ENCODE measurements at regions not wholly inside any gene's neighbourhood (a gene's known extent, or its start where the extent isn't known, plus 50 kb on each side); places are given as distances from the start of the nearest gene placed in this dataset.

GRCh38 chr2:129734343-129735034 is 245.0 kb upstream of the RAB6C start:
- Histone ChIP-seq H3K9me2 (no peaks in the 10 kb centered on the region), H4K20me1 (ENCODE audit: insufficient read depth) (no peaks in the 10 kb centered on the region), H3K9ac (no peak overlapping the region), H3K4me3 (ENCODE audit: low read depth in 2 of 2, low read length in 1 of 2) (no peak overlapping the region), H3K4me2 (no peak overlapping the region), H3K79me2 (ENCODE audit: insufficient read depth) (no peaks in the 10 kb centered on the region), H3K27ac (ENCODE audit: low read depth in 2 of 2, low read length in 1 of 2) (no peak overlapping the region), H3K9me3 (no peaks in the 10 kb centered on the region), H3K36me3 (replicated peaks in 1 of 2; ENCODE audit: control insufficient read depth in 1 of 2, insufficient read depth in 2 of 2, low read length in 1 of 2) (no peaks in the 10 kb centered on the region), H3K27me3 (ENCODE audit: insufficient read depth) (no peaks in the 10 kb centered on the region), H3F3A (replicated peaks; ENCODE audit: insufficient read depth) (no peaks in the 10 kb centered on the region), H3K4me1 (ENCODE audit: control insufficient read depth in 1 of 2, insufficient read depth in 2 of 2, low read depth in 1 of 2, low read length in 1 of 2) (no peaks in the 10 kb centered on the region), H2AFZ (ENCODE audit: low read depth) (no peak overlapping the region)
- 52% methylated on average over 10 of the region's 10 CpGs for WGBS (ENCODE audit: low lambda C conversion rate)
- TF ChIP-seq JUND (IDR thresholded peaks at IDR 0.05) (no peak), NFIC (IDR thresholded peaks at IDR 0.05; ENCODE audit: borderline replicate concordance) (no peak), SMC3 (IDR thresholded peaks at IDR 0.05; ENCODE audit: low read depth, low read length) (no peak), MEF2A (IDR thresholded peaks at IDR 0.05; ENCODE audit: borderline replicate concordance, low read depth) (no peak), TAF1 (IDR thresholded peaks at IDR 0.05; ENCODE audit: borderline replicate concordance, low read depth, low read length) (no peak), RFX5 (IDR thresholded peaks at IDR 0.05; ENCODE audit: low read length) (no peak), GABPA (IDR thresholded peaks at IDR 0.05; ENCODE audit: low read depth) (no peak)
- DNase-seq: no peak
- ChIA-PET CTCF (no interaction called here), POLR2A (no interaction called here)

GRCh38 chr2:129735576-129735975 is 243.9 kb upstream of the RAB6C start:
- H3K4me2 ChIP-seq: no peak overlapping the region
- H3K79me2 ChIP-seq (ENCODE audit: insufficient read depth): no peaks in the 10 kb centered on the region
- H3K4me1 ChIP-seq (ENCODE audit: control insufficient read depth in 1 of 2, insufficient read depth in 2 of 2, low read depth in 1 of 2, low read length in 1 of 2): no peaks in the 10 kb centered on the region
- no peaks in the 10 kb centered on the region for H3K27me3 ChIP-seq (ENCODE audit: insufficient read depth)
- no peak overlapping the region for H3K27ac ChIP-seq (ENCODE audit: low read depth in 2 of 2, low read length in 1 of 2)
- no peaks in the 10 kb centered on the region for H3K36me3 ChIP-seq (replicated peaks in 1 of 2; ENCODE audit: control insufficient read depth in 1 of 2, insufficient read depth in 2 of 2, low read length in 1 of 2)
- H2AFZ ChIP-seq (ENCODE audit: low read depth): no peak overlapping the region
- no peak overlapping the region for H3K9ac ChIP-seq
- WGBS (ENCODE audit: low lambda C conversion rate): 46% methylated on average over 5 of the region's 6 CpGs
- H4K20me1 ChIP-seq (ENCODE audit: insufficient read depth): no peaks in the 10 kb centered on the region
- H3K4me3 ChIP-seq (ENCODE audit: low read depth in 2 of 2, low read length in 1 of 2): no peak overlapping the region
- H3K9me2 ChIP-seq: no peaks in the 10 kb centered on the region
- H3K9me3 ChIP-seq: no peaks in the 10 kb centered on the region
- no peaks in the 10 kb centered on the region for H3F3A ChIP-seq (replicated peaks; ENCODE audit: insufficient read depth)
- ChIA-PET CTCF (no interaction called here), POLR2A (no interaction called here)
- no peak for DNase-seq
- no peak for TF ChIP-seq NFIC (IDR thresholded peaks at IDR 0.05; ENCODE audit: borderline replicate concordance)
- TF ChIP-seq SIN3A (IDR thresholded peaks at IDR 0.05; ENCODE audit: borderline replicate concordance, low read depth, low read length): no peak
- no peak for TF ChIP-seq ELF1 (IDR thresholded peaks at IDR 0.05)
- no peak for TF ChIP-seq JUND (IDR thresholded peaks at IDR 0.05)
- no peak for TF ChIP-seq USF2 (IDR thresholded peaks at IDR 0.05; ENCODE audit: borderline replicate concordance, low read depth, low read length)
- TF ChIP-seq IRF3 (IDR thresholded peaks at IDR 0.05; ENCODE audit: low read depth, low read length): no peak
- no peak for TF ChIP-seq POLR2AphosphoS5 (IDR thresholded peaks at IDR 0.05; ENCODE audit: low read depth, low read length)
- no peak for TF ChIP-seq MEF2A (IDR thresholded peaks at IDR 0.05; ENCODE audit: borderline replicate concordance, low read depth)
- no peak for TF ChIP-seq TAF1 (IDR thresholded peaks at IDR 0.05; ENCODE audit: borderline replicate concordance, low read depth, low read length)
- no peak for TF ChIP-seq RXRA (IDR thresholded peaks at IDR 0.05; ENCODE audit: borderline replicate concordance, low read depth)
- no peak for TF ChIP-seq REST (IDR thresholded peaks at IDR 0.05; ENCODE audit: low read depth, low read length)
- TF ChIP-seq EZH2phosphoT487 (IDR thresholded peaks at IDR 0.05; ENCODE audit: borderline replicate concordance, low read depth): no peak
- no peak for TF ChIP-seq CHD2 (IDR thresholded peaks at IDR 0.05; ENCODE audit: low read length, partially characterized antibody)
- no peak for TF ChIP-seq ZBTB33 (IDR thresholded peaks at IDR 0.05; ENCODE audit: borderline replicate concordance, low read depth)
- TF ChIP-seq FOSL2 (IDR thresholded peaks at IDR 0.05; ENCODE audit: borderline replicate concordance, low read depth): no peak
- no peak for TF ChIP-seq RCOR1 (IDR thresholded peaks at IDR 0.05; ENCODE audit: low read length)

All from SK-N-SH (cell line).